HFF-Myc (cell line): ENCODE measurements at regions not wholly inside any gene's neighbourhood (a gene's known extent, or its start where the extent isn't known, plus 50 kb on each side); places are given as distances from the start of the nearest gene placed in this dataset.

Source experiments
- DNase-seq: peaks from one replicate; pipeline ENCODE4 v3.0.0-alpha.2; 2011; ENCODE audit warnings: low read depth; ENCODE audit errors: extremely low read depth
- H3K4me3 ChIP-seq: replicated peaks from 2 replicates; pipeline ENCODE4 v1.5.1; 2011; ENCODE audit warnings: low read depth, mild to moderate bottlenecking, control low read depth, low read length
- TF ChIP-seq, protein P1 (sequence below): IDR thresholded peaks from 2 replicates; pipeline ENCODE4 v1.5.1; 2012; ENCODE audit warnings: mild to moderate bottlenecking, low read depth, low read length, control low read depth; ENCODE audit errors: missing control alignments

DNA sequence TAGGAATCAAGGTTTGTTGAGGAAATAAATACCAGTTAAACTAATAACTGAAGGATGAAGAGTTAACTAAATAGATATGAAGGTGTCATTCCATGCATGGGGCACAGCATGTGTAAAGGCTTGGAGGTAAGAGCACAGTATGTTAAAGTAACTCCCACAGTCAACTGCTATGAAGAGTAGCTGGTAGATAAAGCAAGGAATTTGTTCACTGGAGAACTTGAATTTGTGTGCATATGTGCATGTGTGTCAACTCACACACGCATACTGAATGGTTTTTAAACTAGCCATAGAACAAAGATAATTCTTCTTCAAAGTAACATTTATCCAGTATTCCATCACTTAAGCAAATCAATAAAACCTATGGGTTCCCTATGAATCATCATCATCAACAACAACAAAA, 135.9 kb downstream of the FAM76B start:
- TF ChIP-seq, protein P1, sequence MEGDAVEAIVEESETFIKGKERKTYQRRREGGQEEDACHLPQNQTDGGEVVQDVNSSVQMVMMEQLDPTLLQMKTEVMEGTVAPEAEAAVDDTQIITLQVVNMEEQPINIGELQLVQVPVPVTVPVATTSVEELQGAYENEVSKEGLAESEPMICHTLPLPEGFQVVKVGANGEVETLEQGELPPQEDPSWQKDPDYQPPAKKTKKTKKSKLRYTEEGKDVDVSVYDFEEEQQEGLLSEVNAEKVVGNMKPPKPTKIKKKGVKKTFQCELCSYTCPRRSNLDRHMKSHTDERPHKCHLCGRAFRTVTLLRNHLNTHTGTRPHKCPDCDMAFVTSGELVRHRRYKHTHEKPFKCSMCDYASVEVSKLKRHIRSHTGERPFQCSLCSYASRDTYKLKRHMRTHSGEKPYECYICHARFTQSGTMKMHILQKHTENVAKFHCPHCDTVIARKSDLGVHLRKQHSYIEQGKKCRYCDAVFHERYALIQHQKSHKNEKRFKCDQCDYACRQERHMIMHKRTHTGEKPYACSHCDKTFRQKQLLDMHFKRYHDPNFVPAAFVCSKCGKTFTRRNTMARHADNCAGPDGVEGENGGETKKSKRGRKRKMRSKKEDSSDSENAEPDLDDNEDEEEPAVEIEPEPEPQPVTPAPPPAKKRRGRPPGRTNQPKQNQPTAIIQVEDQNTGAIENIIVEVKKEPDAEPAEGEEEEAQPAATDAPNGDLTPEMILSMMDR, result no peak
- no peak for DNase-seq

DNA sequence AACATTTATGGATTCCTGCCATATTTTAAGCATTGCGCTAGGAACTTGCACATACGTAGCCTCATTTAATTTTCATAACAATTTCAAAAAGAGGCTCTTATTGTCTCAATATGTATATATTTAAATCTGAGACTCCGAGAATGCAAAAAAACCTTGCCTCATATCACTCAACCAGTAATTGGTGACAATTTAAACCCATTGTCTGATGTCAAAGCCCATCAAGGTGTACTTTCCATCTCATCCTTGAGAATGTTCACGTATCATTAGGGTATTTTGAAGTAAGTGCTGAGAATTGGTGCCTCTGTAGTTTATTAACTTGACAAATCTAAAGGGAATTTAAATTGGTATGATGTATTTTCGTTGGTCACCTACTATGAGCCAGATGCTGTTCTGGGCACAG, 136.5 kb downstream of the FAM76B start:
- TF ChIP-seq, protein P1, result no peak
- DNase-seq, result no peak
- no peak overlapping the region for H3K4me3 ChIP-seq

More for the DNA sequence above, 135.9 kb downstream of the FAM76B start:
- no peak overlapping the region for H3K4me3 ChIP-seq

- TF ChIP-seq, protein P1, result no peak
- no peak overlapping the region for H3K4me3 ChIP-seq
- DNase-seq, result peak; percentile 17
Observed at GRCh38 chr11:95652002-95652472, 137.5 kb downstream of the FAM76B start.

DNA sequence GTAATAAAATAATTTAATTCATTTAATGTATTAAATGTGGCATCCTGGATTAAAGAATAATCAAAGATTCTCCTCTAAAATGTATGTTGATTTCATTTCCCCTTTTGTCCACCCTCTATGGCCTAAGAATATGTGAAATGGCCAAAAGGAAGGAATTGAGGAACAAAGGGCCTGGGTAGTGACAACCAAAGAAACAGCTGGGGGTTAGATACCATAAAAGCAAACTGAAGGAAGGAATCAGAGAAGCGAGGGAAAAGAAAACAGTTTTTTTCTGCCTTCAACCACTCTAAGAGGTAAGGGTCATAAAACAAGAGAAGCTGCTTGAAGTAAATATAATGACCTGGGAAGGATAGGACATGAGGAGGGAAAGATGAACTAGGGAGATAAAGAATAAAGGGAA, 139.3 kb downstream of the FAM76B start:
- H3K4me3 ChIP-seq, result no peak overlapping the region
- TF ChIP-seq, protein P1, result no peak
- no peak for DNase-seq

- TF ChIP-seq, protein P1, result no peak
- no peak for DNase-seq
- H3K4me3 ChIP-seq, result no peak overlapping the region
Observed at GRCh38 chr11:95647871-95648270, 141.7 kb downstream of the FAM76B start.

DNA sequence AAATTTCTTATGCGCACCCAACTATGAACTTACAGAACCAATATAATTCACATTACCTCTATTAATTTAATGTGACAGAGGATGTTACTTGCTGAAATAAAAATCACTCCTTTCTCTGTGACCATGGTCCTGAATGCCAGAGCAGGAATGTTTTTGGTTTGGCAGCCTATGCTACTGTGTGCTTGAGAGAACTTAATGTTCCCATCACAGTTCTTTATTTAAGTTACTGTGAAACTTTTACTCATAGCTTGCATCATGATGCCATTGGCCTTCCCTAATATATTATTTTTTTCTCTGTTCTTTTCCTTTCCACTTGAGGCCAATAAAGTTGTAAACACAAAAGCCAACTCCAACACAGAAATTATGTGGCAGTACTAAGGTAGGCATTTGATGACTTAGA, 142.2 kb downstream of the FAM76B start:
- DNase-seq, result no peak
- no peak overlapping the region for H3K4me3 ChIP-seq
- TF ChIP-seq, protein P1, result no peak

DNA sequence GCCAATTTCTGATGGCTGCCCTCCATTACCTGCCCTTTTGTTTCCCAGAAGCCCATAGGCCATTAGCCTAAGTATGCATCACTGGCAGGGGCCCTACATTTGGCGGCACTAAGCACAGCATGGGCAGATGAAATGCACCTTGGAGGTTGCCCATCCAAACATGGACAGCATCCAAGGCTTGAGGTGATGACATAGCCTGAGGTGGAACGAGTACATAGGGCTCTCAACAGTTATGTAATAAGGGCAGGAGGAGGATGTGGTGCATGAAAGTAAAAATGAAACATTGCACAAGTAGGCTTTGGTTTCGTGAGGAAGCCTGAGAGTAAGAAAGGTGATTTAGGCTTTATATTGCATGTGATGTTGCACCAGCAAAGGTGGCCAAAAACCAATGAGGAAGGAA, 148.1 kb downstream of the FAM76B start:
- DNase-seq, result no peak
- TF ChIP-seq, protein P1, result no peak
- no peak overlapping the region for H3K4me3 ChIP-seq
